GM23248 (cell line): ENCODE measurements at regions not wholly inside any gene's neighbourhood (a gene's known extent, or its start where the extent isn't known, plus 50 kb on each side); places are given as distances from the start of the nearest gene placed in this dataset.

Source experiments
- DNase-seq: peaks from one replicate; pipeline ENCODE4 v3.0.0-alpha.2; 2015
- H2AFZ ChIP-seq: fragments of 200-600 bp; sonication (generic); 2 replicates; pipeline ENCODE4 v1.6.1; 2016; ENCODE audit warnings: antibody characterized with exemption
- H3F3A ChIP-seq: fragments of 200-600 bp; sonication (generic); 2 replicates; pipeline ENCODE4 v1.6.1; 2016; ENCODE audit warnings: mild to moderate bottlenecking, antibody characterized with exemption, mixed run types; ENCODE audit not compliant: insufficient read depth
- H3K27ac ChIP-seq: fragments of 200-600 bp; sonication (generic); 2 replicates; pipeline ENCODE4 v1.5.1; 2016; ENCODE audit warnings: mild to moderate bottlenecking
- H3K27me3 ChIP-seq: fragments of 200-600 bp; sonication (generic); replicated peaks from 2 replicates; pipeline ENCODE4 v1.6.1; 2016; ENCODE audit warnings: mild to moderate bottlenecking; ENCODE audit not compliant: insufficient read depth
- H3K36me3 ChIP-seq: fragments of 200-600 bp; sonication (generic); 2 replicates; pipeline ENCODE4 v1.6.1; 2016; ENCODE audit warnings: low read depth, mild to moderate bottlenecking
- H3K4me1 ChIP-seq: fragments of 200-600 bp; sonication (generic); 2 replicates; pipeline ENCODE4 v1.6.1; 2016; ENCODE audit warnings: mild to moderate bottlenecking; ENCODE audit not compliant: insufficient read depth
- H3K4me2 ChIP-seq: fragments of 200-600 bp; sonication (generic); one replicate; pipeline ENCODE4 v1.6.1; 2016; ENCODE audit warnings: mild to moderate bottlenecking; ENCODE audit not compliant: unreplicated experiment
- H3K4me3 ChIP-seq: fragments of 200-600 bp; sonication (generic); 2 replicates; pipeline ENCODE4 v1.5.1; 2016; ENCODE audit warnings: mild to moderate bottlenecking
- H3K79me2 ChIP-seq: fragments of 200-600 bp; sonication (generic); 2 replicates; pipeline ENCODE4 v1.6.1; 2016; ENCODE audit warnings: mild to moderate bottlenecking; ENCODE audit not compliant: insufficient read depth
- H3K9ac ChIP-seq: fragments of 200-600 bp; sonication (generic); 2 replicates; pipeline ENCODE4 v1.6.1; 2016; ENCODE audit warnings: mild to moderate bottlenecking
- H3K9me2 ChIP-seq: fragments of 200-600 bp; sonication (generic); 2 replicates; pipeline ENCODE4 v1.6.1; 2016; ENCODE audit warnings: mixed run types, mild to moderate bottlenecking, moderate library complexity; ENCODE audit not compliant: insufficient read depth
- H3K9me3 ChIP-seq: fragments of 200-600 bp; sonication (generic); one replicate; pipeline ENCODE4 v1.6.1; 2017; ENCODE audit warnings: low read depth
- H4K20me1 ChIP-seq: fragments of 200-600 bp; sonication (generic); 2 replicates; pipeline ENCODE4 v1.6.0; 2016; ENCODE audit not compliant: insufficient read depth
- EZH2 ChIP-seq: fragments of 200-600 bp; sonication (generic); IDR thresholded peaks from 2 replicates; pipeline ENCODE4 v1.6.1; 2018; ENCODE audit warnings: antibody characterized with exemption, mild to moderate bottlenecking; ENCODE audit not compliant: insufficient read depth, poor library complexity, severe bottlenecking
- EZH2phosphoT487 ChIP-seq: fragments of 200-600 bp; sonication (generic); IDR thresholded peaks from 2 replicates; pipeline ENCODE4 v1.6.1; 2018; ENCODE audit warnings: antibody characterized with exemption, moderate library complexity, mild to moderate bottlenecking, low read depth; ENCODE audit not compliant: insufficient read depth
- WGBS, 2 experiments: methylation state at CpG; one replicate each; pipeline ENCODE4 v1.1.6; 2015 to 2017; ENCODE audit warnings: low lambda C conversion rate in 2 of 2, low coverage in 1 of 2; ENCODE audit errors: missing lambda C conversion rate in 2 of 2; 5-methylcytosine and 5-hydroxymethylcytosine counted together
- in situ Hi-C: fragments of 300-500 bp; cut with MboI; formaldehyde crosslinking; loops from 2 replicates; pipeline ENCODE4 v1.15.0; 2020

- Histone ChIP-seq H3K9me2 (no peaks in the 10 kb centered on the region), H3K27ac (no peak overlapping the region), H3K9ac (no peak overlapping the region), H3K9me3 (no peaks in the 10 kb centered on the region), H3K4me3 (no peak overlapping the region), H3K4me2 (no peak overlapping the region), H3K4me1 (no peaks in the 10 kb centered on the region), H4K20me1 (no peaks in the 10 kb centered on the region), H3K27me3 (no peaks in the 10 kb centered on the region), H2AFZ (no peak overlapping the region), H3F3A (no peaks in the 10 kb centered on the region), H3K79me2 (no peaks in the 10 kb centered on the region), H3K36me3 (no peaks in the 10 kb centered on the region)
- 74 to 78% methylated on average over 3 of the region's 3 CpGs for WGBS, 2 experiments
- TF ChIP-seq EZH2phosphoT487 (no peak), EZH2 (no peak)
- in situ Hi-C loops, result no loop called here
- no peak for DNase-seq
Observed at GRCh38 chr1:87612956-87613355, 284.3 kb downstream of the LMO4 start.

GRCh38 chr1:87615491-87615890 lies 286.8 kb downstream of the LMO4 start:
- Histone ChIP-seq H3K9ac (no peak overlapping the region), H3F3A (no peaks in the 10 kb centered on the region), H3K27me3 (no peaks in the 10 kb centered on the region), H3K36me3 (no peaks in the 10 kb centered on the region), H3K27ac (no peak overlapping the region), H3K4me2 (no peak overlapping the region), H2AFZ (no peak overlapping the region), H4K20me1 (no peaks in the 10 kb centered on the region), H3K9me3 (no peaks in the 10 kb centered on the region), H3K79me2 (no peaks in the 10 kb centered on the region), H3K9me2 (no peaks in the 10 kb centered on the region), H3K4me3 (no peak overlapping the region), H3K4me1 (no peaks in the 10 kb centered on the region)
- 86 to 87% methylated on average over 2 of the region's 2 CpGs for WGBS, 2 experiments
- in situ Hi-C loops, result no loop called here
- peak; percentile 13 for DNase-seq
- TF ChIP-seq EZH2phosphoT487 (no peak), EZH2 (no peak)

- Histone ChIP-seq H3K27me3 (no peaks in the 10 kb centered on the region), H3K9ac (no peak overlapping the region), H3K9me2 (no peaks in the 10 kb centered on the region), H3K4me2 (no peak overlapping the region), H3K36me3 (no peaks in the 10 kb centered on the region), H3K27ac (no peak overlapping the region), H3K4me1 (no peaks in the 10 kb centered on the region), H3K4me3 (no peak overlapping the region), H3K79me2 (no peaks in the 10 kb centered on the region), H3K9me3 (no peaks in the 10 kb centered on the region), H2AFZ (no peak overlapping the region), H4K20me1 (no peaks in the 10 kb centered on the region), H3F3A (no peaks in the 10 kb centered on the region)
- TF ChIP-seq EZH2 (no peak), EZH2phosphoT487 (no peak)
- in situ Hi-C loops, result no loop called here
- DNase-seq, result no peak
- 89 to 93% methylated on average over 2 of the region's 2 CpGs for WGBS, 2 experiments
Observed at GRCh38 chr1:87615901-87616300, 287.2 kb downstream of the LMO4 start.

- Histone ChIP-seq H3K27ac (no peak overlapping the region), H3F3A (no peaks in the 10 kb centered on the region), H3K4me1 (no peaks in the 10 kb centered on the region), H3K36me3 (no peaks in the 10 kb centered on the region), H3K9ac (no peak overlapping the region), H4K20me1 (no peaks in the 10 kb centered on the region), H3K27me3 (no peaks in the 10 kb centered on the region), H3K4me2 (no peak overlapping the region), H3K79me2 (no peaks in the 10 kb centered on the region), H3K9me3 (no peaks in the 10 kb centered on the region), H2AFZ (no peak overlapping the region), H3K4me3 (no peak overlapping the region), H3K9me2 (no peaks in the 10 kb centered on the region)
- 91 to 92% methylated on average over 2 of the region's 2 CpGs for WGBS, 2 experiments
- TF ChIP-seq EZH2 (no peak), EZH2phosphoT487 (no peak)
- in situ Hi-C loops, result no loop called here
- DNase-seq, result no peak
Observed at GRCh38 chr1:87620807-87621206, 292.1 kb downstream of the LMO4 start.

- Histone ChIP-seq H3K27ac (no peak overlapping the region), H3K9me2 (no peaks in the 10 kb centered on the region), H4K20me1 (no peaks in the 10 kb centered on the region), H3K27me3 (no peaks in the 10 kb centered on the region), H3K36me3 (no peaks in the 10 kb centered on the region), H3F3A (no peaks in the 10 kb centered on the region), H2AFZ (no peak overlapping the region), H3K9me3 (no peaks in the 10 kb centered on the region), H3K4me2 (no peak overlapping the region), H3K4me3 (no peak overlapping the region), H3K79me2 (no peaks in the 10 kb centered on the region), H3K9ac (no peak overlapping the region), H3K4me1 (no peaks in the 10 kb centered on the region)
- in situ Hi-C loops, result no loop called here
- no peak for DNase-seq
- TF ChIP-seq EZH2 (no peak), EZH2phosphoT487 (no peak)
- WGBS, 2 experiments, result 37 to 54% methylated on average over 1 of the region's 1 CpG
Observed at GRCh38 chr1:87629673-87630072, 301.0 kb downstream of the LMO4 start.
